Brain microvascular endothelial cell (primary cell): ENCODE measurements at regions not wholly inside any gene's neighbourhood (a gene's known extent, or its start where the extent isn't known, plus 50 kb on each side); places are given as distances from the start of the nearest gene placed in this dataset.

Experiments
- DNase-seq: peaks from one replicate; pipeline ENCODE4 v3.0.0-alpha.2; 2020
- H3K27ac ChIP-seq: fragments of 250-450 bp; sonication (Bioruptor Pico); 2 replicates; pipeline ENCODE4 v1.5.1; 2020; ENCODE audit warnings: mild to moderate bottlenecking, moderate library complexity
- H3K27me3 ChIP-seq: fragments of 250-450 bp; sonication (Bioruptor Pico); replicated peaks from 2 replicates; pipeline ENCODE4 v1.5.1; 2020; ENCODE audit warnings: mild to moderate bottlenecking
- H3K36me3 ChIP-seq: fragments of 250-450 bp; sonication (Bioruptor Pico); replicated peaks from 2 replicates; pipeline ENCODE4 v1.5.1; 2020; ENCODE audit warnings: mild to moderate bottlenecking
- H3K4me3 ChIP-seq: 2 replicates; pipeline ENCODE4 v1.5.1; 2011; ENCODE audit warnings: low read depth, mild to moderate bottlenecking, control low read depth, low read length, moderate library complexity
- CTCF ChIP-seq: IDR thresholded peaks from 2 replicates; pipeline ENCODE4 v1.5.1; 2011; ENCODE audit warnings: low read depth, mild to moderate bottlenecking, moderate library complexity, low read length, control low read depth, inconsistent platforms; ENCODE audit errors: missing control alignments
- in situ Hi-C: cut with HindIII; loops from 2 replicates; pipeline ENCODE4 v1.10.0; 2017; ENCODE audit warnings: low sequenced_read_pairs, low pct_ligation_motif_present

- no peaks in the 10 kb centered on the region for H3K27me3 ChIP-seq
- no peak for TF ChIP-seq CTCF
- no peaks in the 10 kb centered on the region for H3K36me3 ChIP-seq
- DNase-seq = no peak
- H3K27ac ChIP-seq = no peak overlapping the region
- no peak overlapping the region for H3K4me3 ChIP-seq
- in situ Hi-C loops = no loop called here
These were observed 79.7 kb upstream of the ACKR3 start for GRCh38 chr2:236489895-236490404.

GRCh38 chr2:236496340-236496739 lies 73.3 kb upstream of the ACKR3 start:
- Histone ChIP-seq H3K27me3 (no peaks in the 10 kb centered on the region), H3K27ac (no peak overlapping the region), H3K4me3 (no peak overlapping the region), H3K36me3 (no peaks in the 10 kb centered on the region)
- no peak for TF ChIP-seq CTCF
- no peak for DNase-seq
- in situ Hi-C loops = no loop called here

- in situ Hi-C loops = no loop called here
- H3K27me3 ChIP-seq = no peaks in the 10 kb centered on the region
- no peaks in the 10 kb centered on the region for H3K36me3 ChIP-seq
- no peak overlapping the region for H3K4me3 ChIP-seq
- H3K27ac ChIP-seq = no peak overlapping the region
- no peak for DNase-seq
- TF ChIP-seq CTCF = no peak
These were observed 71.3 kb upstream of the ACKR3 start for GRCh38 chr2:236498369-236498768.

GRCh38 chr2:236499691-236500578 lies 69.7 kb upstream of the ACKR3 start:
- H3K36me3 ChIP-seq = no peaks in the 10 kb centered on the region
- no peak overlapping the region for H3K27ac ChIP-seq
- no peak overlapping the region for H3K4me3 ChIP-seq
- TF ChIP-seq CTCF = no peak
- no peak for DNase-seq
- in situ Hi-C loops = no loop called here
- H3K27me3 ChIP-seq = no peaks in the 10 kb centered on the region

GRCh38 chr2:236501026-236501425 lies 68.6 kb upstream of the ACKR3 start:
- no peak overlapping the region for H3K4me3 ChIP-seq
- H3K27ac ChIP-seq = no peak overlapping the region
- H3K27me3 ChIP-seq = peaks cover under 1% of the 10 kb centered on the region
- in situ Hi-C loops = no loop called here
- no peak for TF ChIP-seq CTCF
- no peak for DNase-seq
- no peaks in the 10 kb centered on the region for H3K36me3 ChIP-seq
